ENCODE measurements at regions not wholly inside any gene's neighbourhood (a gene's known extent, or its start where the extent isn't known, plus 50 kb on each side); places are given as distances from the start of the nearest gene placed in this dataset.

DNA sequence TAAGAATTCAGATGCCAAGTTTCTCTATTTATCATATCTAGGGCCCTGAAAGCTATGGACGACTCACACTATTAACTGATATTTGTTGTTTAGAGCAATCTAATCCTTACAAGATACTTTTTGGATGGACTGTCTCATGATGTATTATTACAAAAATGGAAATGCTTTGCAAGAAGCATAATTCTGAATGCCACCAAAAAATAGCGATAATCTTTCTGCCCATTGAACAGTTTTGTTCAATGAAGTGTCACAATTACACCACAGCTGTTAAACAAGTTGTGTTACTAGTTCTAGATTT lies 460.4 kb upstream of the JARID2 start:
- TF ChIP-seq EZH2phosphoT487 (IDR thresholded peaks at IDR 0.05; ENCODE audit: insufficient read depth, low read depth) (no peak), EZH2 (IDR thresholded peaks at IDR 0.05; ENCODE audit: insufficient read depth, poor library complexity, severe bottlenecking) (no peak)

Data from GM23248 (cell line).